ENCODE measurements at regions not wholly inside any gene's neighbourhood (a gene's known extent, or its start where the extent isn't known, plus 50 kb on each side); places are given as distances from the start of the nearest gene placed in this dataset.

DNA sequence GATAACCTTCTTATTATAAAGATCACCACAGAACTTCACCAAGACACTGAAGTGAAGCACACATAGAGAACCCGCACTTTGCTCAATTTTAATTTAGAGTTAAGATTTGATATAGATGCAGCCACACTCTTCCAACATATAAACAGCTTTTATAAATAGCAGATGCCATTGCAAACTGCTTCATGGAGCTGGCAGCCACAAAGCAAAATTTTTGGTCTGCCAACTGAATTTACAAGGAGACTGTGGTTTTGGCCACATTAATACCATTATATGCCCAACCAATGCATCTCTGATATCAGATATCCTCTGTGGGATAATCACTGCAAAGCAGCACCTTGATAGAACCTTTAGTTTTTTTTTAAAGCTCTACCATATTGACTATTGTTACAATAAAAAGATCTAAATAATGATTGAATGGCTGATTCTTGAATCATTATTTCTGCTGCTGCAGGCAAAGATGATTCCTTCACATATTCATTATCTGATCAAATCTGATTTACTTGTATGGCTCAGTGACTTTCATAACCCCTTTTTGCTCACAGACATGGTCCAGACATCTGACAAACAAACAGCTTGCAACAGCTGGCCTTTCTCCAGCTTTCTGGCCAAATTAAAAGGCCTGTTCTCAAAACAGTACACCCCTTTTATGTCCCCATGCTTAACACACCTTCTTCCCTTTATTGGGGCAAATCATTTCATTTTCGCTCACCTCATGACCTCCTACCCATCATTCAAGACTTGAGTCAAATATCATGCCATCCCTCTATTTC is 88.4 kb downstream of the METTL4 start:
- TF ChIP-seq SP1 (IDR thresholded peaks at IDR 0.05) (no peak), NFRKB (IDR thresholded peaks at IDR 0.05) (no peak)

All from HEK293T (cell line).